ENCODE measurements at regions not wholly inside any gene's neighbourhood (a gene's known extent, or its start where the extent isn't known, plus 50 kb on each side); places are given as distances from the start of the nearest gene placed in this dataset.

GRCh38 chr6:21993841-21994240 is 303.0 kb downstream of the PRL start:
- no peak for FAIRE-seq
- Histone ChIP-seq H4K20me1 (replicated peaks; ENCODE audit: control insufficient read depth, extremely low read depth, insufficient read depth, low read length) (no peaks in the 10 kb centered on the region), H3K4me1 (ENCODE audit: control insufficient read depth, extremely low read depth, insufficient read depth, low read length) (peaks cover 12% of the 10 kb centered on the region), H3K79me2 (ENCODE audit: control insufficient read depth, insufficient read depth, low read length) (no peaks in the 10 kb centered on the region), H3K27me3 (ENCODE audit: control insufficient read depth in 2 of 2, insufficient read depth in 2 of 2, low read length in 2 of 2) (no peaks in the 10 kb centered on the region), H3K9me3 (replicated peaks; ENCODE audit: control insufficient read depth, insufficient read depth, low read length) (no peaks in the 10 kb centered on the region), H3K4me2 (ENCODE audit: insufficient read depth, low read length) (no peak overlapping the region), H3K9ac (replicated peaks; ENCODE audit: extremely low read depth, insufficient read depth, low read length) (no peak overlapping the region), H3K36me3 (ENCODE audit: control insufficient read depth in 2 of 2, extremely low read depth in 1 of 2, insufficient read depth in 2 of 2, low read length in 2 of 2) (no peaks in the 10 kb centered on the region), H2AFZ (ENCODE audit: low read depth, low read length) (no peak overlapping the region), H3K27ac (ENCODE audit: insufficient read depth, low read depth, low read length) (no peak overlapping the region), H3K4me3 (replicated peaks in 1 of 3; ENCODE audit: insufficient read depth in 1 of 3, low read depth in 1 of 3, low read length in 3 of 3) (no peak overlapping the region), H3K9me1 (replicated peaks; ENCODE audit: control insufficient read depth, extremely low read depth, insufficient read depth, low read length) (no peaks in the 10 kb centered on the region)
- ChIA-PET POLR2A (no interaction called here), CTCF (no interaction called here)
- no peak for TF ChIP-seq GATA2 (IDR thresholded peaks at IDR 0.05; ENCODE audit: insufficient read depth, insufficient read length, low read depth, low read length)
- no peak for TF ChIP-seq CTCF (IDR thresholded peaks at IDR 0.05; ENCODE audit: extremely low read depth in 1 of 2, insufficient read depth in 1 of 2, low read depth in 1 of 2, low read length in 2 of 2)
- no peak for TF ChIP-seq POLR2AphosphoS5 (IDR thresholded peaks at IDR 0.05; ENCODE audit: insufficient read depth, low read depth, low read length)
- TF ChIP-seq JUN (IDR thresholded peaks at IDR 0.05; ENCODE audit: borderline replicate concordance, insufficient read depth, insufficient read length, low read depth): no peak
- TF ChIP-seq EZH2 (IDR thresholded peaks at IDR 0.05; ENCODE audit: borderline replicate concordance, low read depth, low read length, severe bottlenecking): no peak
- TF ChIP-seq POLR2A (IDR thresholded peaks at IDR 0.05; ENCODE audit: low read depth, low read length): no peak
- no peak for TF ChIP-seq FOS (IDR thresholded peaks at IDR 0.05; ENCODE audit: borderline replicate concordance, insufficient read depth, low read length)
- intact Hi-C loops (cut with micrococcal nuclease): no loop called here
- BruUV-seq (replicated peaks): no TSS peak
- dilution Hi-C loops (cut with MboI; ENCODE audit: extremely low pct_ligation_motif_present, low sequenced_read_pairs): no loop called here
- no peak for DNase-seq (ENCODE audit: low read depth, low spot score)

GRCh38 chr6:21994821-21995220 is 302.0 kb downstream of the PRL start:
- Histone ChIP-seq H3K4me2 (ENCODE audit: insufficient read depth, low read length) (no peak overlapping the region), H3K4me1 (ENCODE audit: control insufficient read depth, extremely low read depth, insufficient read depth, low read length) (peaks cover 19% of the 10 kb centered on the region), H3K27me3 (ENCODE audit: control insufficient read depth in 2 of 2, insufficient read depth in 2 of 2, low read length in 2 of 2) (no peaks in the 10 kb centered on the region), H3K4me3 (replicated peaks in 1 of 3; ENCODE audit: insufficient read depth in 1 of 3, low read depth in 1 of 3, low read length in 3 of 3) (no peak overlapping the region), H3K79me2 (ENCODE audit: control insufficient read depth, insufficient read depth, low read length) (no peaks in the 10 kb centered on the region), H3K27ac (ENCODE audit: insufficient read depth, low read depth, low read length) (no peak overlapping the region), H3K36me3 (ENCODE audit: control insufficient read depth in 2 of 2, extremely low read depth in 1 of 2, insufficient read depth in 2 of 2, low read length in 2 of 2) (no peaks in the 10 kb centered on the region), H3K9ac (replicated peaks; ENCODE audit: extremely low read depth, insufficient read depth, low read length) (no peak overlapping the region), H4K20me1 (replicated peaks; ENCODE audit: control insufficient read depth, extremely low read depth, insufficient read depth, low read length) (no peaks in the 10 kb centered on the region), H2AFZ (ENCODE audit: low read depth, low read length) (no peak overlapping the region), H3K9me3 (replicated peaks; ENCODE audit: control insufficient read depth, insufficient read depth, low read length) (no peaks in the 10 kb centered on the region), H3K9me1 (replicated peaks; ENCODE audit: control insufficient read depth, extremely low read depth, insufficient read depth, low read length) (no peaks in the 10 kb centered on the region)
- DNase-seq (ENCODE audit: low read depth, low spot score) (no peak), FAIRE-seq (no peak)
- ChIA-PET CTCF (no interaction called here), POLR2A (no interaction called here)
- dilution Hi-C loops (cut with MboI; ENCODE audit: extremely low pct_ligation_motif_present, low sequenced_read_pairs) (no loop called here), intact Hi-C loops (cut with micrococcal nuclease) (no loop called here)
- TF ChIP-seq POLR2AphosphoS5 (IDR thresholded peaks at IDR 0.05; ENCODE audit: insufficient read depth, low read depth, low read length) (no peak), EZH2 (IDR thresholded peaks at IDR 0.05; ENCODE audit: borderline replicate concordance, low read depth, low read length, severe bottlenecking) (no peak), POLR2A (IDR thresholded peaks at IDR 0.05; ENCODE audit: low read depth, low read length) (no peak), FOS (IDR thresholded peaks at IDR 0.05; ENCODE audit: borderline replicate concordance, insufficient read depth, low read length) (no peak), MAX (IDR thresholded peaks at IDR 0.05; ENCODE audit: insufficient read depth, insufficient read length) (no peak), MYC (IDR thresholded peaks at IDR 0.05; ENCODE audit: low read depth, low read length) (no peak), GATA2 (IDR thresholded peaks at IDR 0.05; ENCODE audit: insufficient read depth, insufficient read length, low read depth, low read length) (no peak), CTCF (IDR thresholded peaks at IDR 0.05; ENCODE audit: extremely low read depth in 1 of 2, insufficient read depth in 1 of 2, low read depth in 1 of 2, low read length in 2 of 2) (no peak), JUN (IDR thresholded peaks at IDR 0.05; ENCODE audit: borderline replicate concordance, insufficient read depth, insufficient read length, low read depth) (no peak)
- BruUV-seq (replicated peaks): no TSS peak

Data from endothelial cell of umbilical vein (primary cell).